AML-193 (cell line): ENCODE measurements at regions not wholly inside any gene's neighbourhood (a gene's known extent, or its start where the extent isn't known, plus 50 kb on each side); places are given as distances from the start of the nearest gene placed in this dataset.

ENCODE experiments used
- DNase-seq, 2 experiments: peaks; one replicate each; lab custom pipeline; 2025; lab: John Stamatoyannopoulos, UW

DNA sequence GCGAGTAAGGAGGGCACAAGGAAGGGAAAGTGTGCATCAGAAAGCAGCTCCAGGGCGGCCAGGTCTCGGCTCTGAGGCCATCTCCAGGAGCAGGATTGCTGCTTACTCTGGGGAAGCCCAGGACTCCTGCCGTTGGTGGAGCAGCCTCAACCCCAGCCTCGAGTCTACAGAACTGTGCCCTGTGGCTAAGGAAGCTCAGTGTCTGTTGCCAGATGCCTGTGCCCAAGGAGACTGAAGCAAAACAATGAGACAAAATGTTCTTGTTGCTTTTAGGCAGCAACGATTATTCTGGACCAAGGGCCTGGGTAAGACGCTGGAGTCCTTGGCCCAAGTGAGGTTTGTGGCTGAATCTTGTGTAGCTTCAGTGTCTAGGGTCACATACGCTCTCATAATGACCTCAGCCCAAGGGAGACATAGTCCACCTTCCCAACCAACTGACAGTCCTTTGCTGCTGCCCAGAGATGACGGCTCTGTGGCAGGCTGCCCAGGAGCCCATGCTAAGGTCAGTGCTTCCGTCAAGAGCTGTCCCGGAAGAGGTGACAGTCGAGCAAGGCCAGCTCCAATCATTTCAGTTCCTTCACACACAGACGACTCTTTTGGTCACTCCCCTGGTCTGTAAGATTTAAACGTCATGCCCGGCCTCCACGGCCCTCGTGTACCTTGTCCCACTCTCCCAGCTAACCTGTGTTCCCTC is 223.8 kb downstream of the TTC32 start:
- no peak for DNase-seq

DNA sequence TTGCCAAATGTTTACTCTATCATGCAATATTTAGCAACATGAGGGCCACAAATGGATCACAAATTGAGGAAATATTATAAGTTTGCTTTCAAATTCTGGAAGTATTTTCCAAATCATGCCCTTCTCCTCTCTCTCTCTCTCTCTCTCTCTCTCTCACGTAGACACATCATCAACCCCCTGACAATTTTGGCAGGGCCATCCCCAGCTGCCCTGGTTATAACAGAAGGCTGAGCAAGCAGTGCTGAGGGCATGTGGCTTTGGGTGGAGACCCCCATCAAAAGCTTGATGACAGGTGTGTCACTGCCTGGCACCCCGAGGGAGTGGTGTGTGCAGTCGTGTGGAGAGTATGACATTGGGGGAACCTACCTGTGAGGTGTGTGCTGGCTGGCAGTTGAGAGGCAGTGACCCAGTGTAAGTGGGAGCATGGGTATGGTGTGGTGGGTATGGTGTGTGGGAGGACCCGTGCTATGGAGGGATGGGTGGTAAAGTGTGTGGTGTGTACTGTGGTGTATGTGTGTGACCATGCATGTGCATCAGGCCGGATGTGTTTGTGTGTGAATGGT is 224.5 kb downstream of the TTC32 start:
- no peak for DNase-seq

DNA sequence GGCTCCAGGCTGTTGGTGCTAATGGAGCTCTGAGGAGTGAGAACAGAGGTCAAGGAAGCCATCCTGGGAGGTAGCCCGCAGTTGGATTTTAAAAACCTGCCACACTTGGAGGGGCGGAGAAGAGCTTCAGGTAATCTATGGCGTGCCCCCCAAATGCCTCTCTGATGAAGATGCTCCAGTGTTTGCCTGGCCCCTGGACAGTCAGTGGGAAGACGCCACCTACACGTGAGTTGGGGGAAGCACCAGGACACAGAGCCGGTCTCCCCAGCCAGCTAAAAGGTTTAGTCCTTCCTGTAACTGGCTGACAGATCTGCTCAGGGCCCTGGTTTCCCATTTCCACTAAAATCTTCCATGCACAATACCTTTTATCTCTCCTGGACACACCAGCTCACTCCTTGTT is 225.0 kb downstream of the TTC32 start:
- DNase-seq, result no peak

DNA sequence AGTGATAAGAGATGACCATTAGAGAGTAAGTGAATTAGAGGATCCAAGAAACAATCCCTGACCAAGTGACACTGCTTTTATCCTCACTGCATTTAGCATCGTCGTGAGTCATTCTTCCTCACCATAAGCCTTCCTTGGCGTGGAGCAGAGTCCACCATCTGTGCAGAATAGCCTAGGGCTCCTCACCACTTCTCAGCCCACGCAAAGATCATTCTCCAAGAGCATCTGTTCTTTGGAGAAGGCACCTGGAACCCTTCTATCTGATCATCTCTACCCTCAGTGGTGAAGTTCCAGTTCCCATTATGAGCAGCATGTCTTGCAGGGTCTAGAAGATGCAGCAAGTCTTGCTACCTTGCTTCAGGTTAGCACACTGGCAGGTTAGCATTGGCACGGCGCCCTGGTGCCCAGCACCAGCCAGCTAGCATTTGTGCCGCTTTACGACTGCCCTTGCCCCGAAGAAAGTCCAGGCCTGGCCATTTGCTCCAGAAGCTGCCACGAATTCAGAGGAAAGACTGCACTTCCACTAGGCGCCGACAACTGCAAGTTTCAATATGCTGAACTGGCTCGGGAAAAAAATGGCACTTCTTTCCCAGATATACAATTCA is 225.8 kb downstream of the TTC32 start:
- DNase-seq, result no peak

DNA sequence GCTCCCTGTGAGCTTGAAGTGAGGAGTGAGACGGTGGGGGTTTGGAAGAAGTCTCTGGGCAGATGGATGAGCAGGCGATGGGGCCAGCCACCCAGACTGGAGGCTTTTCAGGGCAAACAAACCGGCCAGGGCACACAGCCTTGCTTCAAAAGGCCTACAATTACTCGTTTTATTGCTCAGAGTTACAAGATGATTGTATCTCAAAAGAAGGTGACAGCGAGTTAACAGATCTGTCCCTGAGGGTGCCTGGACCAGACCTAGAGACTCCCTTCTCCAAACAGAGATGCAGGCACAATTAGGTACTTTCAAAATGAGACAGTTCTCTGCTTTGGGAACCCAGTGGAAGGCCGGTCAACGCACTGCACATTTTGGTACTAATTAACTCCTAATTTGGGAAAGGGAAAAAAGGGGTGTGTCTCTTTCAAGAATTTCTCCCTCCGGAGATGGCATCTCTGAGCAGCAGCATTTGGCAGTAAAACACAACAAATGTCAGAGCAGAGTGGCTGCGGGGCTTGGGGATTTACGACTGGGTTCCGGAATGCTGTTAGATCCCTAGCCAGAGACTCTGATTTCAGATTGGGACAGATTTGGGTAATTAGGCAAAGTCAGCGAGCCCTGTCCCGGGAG is 226.7 kb downstream of the TTC32 start:
- no peak for DNase-seq

DNA sequence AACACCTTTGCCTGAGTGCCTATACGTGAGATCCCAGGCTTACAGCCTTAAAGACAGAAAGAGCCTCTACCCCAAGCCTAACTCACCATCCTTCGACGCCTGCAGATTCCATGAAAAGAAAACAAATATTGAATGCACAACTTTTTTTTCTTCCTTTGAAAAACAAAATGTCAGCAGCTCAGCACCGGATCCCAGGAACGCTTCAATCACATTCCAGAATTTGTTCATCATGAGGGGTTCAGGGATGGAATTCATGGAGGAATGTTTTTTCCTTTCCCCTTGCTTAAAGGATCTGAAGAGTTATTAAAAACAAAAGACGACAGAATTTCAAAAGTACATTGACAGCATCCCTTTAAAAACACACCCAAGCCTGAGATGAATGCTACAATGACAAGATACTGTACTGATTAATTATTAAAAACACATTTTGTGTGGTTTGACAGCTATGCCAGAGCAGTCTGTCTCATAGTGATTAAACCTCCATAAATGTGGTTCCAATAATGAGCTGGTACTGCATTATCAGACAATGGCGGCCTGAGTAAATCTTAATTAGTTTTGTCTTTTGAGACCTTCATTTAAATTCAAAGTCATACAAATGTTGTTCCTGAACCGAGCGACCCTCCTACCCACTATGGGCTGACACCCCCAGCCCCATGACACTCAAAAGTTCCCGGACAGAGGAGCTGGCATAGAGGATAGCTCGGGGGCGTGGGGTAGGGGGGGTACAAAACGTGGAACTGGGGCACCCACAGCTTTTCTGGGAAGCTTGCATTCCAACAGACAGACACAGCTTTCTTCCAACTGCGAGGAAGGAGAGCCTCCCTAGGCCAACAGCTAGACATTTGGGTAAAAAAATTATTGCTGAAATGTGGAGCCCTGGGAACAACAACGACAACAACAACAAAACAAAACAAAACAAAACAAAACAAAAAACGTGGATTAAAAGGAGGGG is 227.5 kb downstream of the TTC32 start:
- DNase-seq, result no peak

DNA sequence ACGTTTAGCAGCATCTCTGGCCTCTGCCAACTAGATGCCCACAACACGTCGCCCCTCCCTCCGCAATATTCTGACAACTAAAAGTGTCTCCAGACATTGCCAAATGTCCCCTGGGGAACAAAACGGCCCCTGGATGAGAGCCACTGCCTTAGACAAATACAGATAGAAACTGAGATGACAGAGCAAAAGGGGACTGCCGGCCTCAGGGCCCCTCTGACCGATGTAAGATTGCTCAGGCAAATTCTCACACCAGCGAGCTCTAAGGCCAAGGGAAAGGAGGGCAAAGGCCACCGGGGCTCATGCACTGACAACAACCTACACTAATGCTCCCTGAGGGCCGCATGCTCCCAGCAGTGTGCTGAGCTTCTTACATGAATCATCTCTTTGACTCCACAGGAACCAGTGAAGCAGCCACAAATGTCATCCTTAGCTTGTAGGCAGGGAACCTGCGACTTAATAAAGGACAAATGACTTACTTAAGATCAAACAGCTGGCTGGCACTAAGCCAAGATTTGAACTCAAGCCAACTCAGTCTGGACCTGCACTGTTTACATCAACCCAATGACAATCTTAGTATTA is 228.5 kb downstream of the TTC32 start:
- no peak for DNase-seq

DNA sequence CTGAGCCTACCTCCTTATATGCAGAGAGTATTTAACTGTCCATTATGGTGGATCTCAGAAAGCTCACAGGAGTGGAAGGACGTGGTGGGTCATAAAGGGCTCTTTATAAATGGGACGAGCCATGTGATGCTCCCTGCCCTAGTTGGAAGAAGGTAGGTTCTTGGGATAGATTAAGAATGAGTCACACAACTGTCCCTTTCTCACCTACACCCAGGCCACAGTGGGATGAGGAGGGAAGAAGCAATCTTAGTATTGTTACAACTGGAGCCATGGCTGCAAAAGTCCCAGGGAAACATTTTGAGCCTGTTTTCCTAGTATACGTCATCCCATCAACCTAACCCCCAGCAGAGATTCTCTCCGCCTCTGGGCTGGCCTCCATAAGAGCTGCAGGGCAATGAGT is 229.9 kb downstream of the TTC32 start:
- no peak for DNase-seq

DNA sequence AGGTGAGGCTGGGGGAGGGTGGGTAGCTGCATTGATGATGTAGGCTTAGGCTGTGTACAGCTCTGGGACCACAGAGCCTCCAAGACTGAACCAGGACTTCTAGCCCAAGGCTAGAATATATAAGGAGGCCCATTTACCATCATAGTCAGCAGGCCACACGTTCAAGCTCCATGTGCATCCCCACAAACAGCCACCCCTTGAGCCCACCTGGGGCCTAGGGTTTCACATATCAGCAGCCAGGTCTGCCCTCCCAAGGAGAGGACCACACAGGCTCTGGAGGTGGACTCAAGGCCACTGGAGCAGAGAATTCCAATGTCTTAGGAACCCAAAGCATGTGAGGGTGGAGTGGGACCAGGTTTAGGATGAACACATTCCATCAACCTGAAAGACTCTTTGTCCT is 230.5 kb downstream of the TTC32 start:
- no peak for DNase-seq

DNA sequence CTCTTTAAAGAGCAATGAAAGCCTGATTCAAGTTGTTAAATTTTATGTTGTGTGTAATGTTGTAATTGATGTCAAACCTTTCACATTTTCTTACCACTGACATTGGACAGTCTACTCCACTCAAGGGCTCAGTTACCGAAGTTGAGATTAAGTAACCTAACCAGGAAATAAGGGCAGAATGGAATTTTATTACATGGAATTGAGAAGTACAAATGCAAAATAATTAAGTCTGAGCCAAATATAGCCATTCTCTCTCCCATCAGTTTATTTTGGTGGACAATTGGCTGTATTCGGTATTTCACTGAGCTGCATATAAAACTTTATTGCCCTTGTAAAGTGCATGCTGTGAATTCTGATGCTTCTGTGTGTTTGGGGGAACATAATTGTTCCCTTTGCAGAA is 231.5 kb downstream of the TTC32 start:
- no peak for DNase-seq

DNA sequence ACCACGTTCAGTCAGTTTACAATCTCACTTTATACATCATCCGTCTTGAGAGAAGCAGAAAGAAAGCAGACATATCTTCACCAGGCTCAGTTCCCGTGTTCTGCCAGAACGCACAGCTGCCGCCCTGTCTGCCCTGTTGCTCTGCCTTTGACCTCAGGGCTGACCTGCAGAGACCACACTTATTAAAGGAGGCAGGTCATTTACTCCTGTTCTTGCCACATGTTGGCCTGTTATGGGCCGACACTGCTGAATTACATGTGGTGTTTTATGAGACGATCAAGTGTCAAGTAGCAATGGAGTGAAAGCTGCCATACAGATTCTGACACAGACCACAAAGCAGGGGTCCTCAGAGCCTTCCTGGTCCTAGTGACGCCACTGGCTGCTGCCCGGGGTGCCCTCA is 232.2 kb downstream of the TTC32 start:
- no peak for DNase-seq

DNA sequence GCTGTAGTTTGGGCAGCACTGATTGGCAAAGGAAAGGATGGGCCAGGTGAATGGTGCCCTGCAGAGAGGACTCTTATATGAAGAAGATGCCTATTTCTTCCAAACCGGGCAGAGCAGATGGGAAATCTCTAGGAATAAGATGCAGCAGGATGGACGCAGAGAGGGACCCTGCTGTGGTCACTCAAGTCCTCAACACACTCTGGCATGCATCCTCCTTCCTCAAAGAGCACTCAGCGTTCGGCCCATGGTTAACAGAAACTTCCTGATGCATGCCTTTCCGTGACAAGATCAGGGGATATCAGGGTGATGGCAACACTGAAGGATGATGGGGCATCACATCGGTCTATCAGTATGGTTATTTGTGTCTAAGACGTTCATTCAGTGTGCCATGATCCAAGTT is 232.7 kb downstream of the TTC32 start:
- DNase-seq, result no peak

DNA sequence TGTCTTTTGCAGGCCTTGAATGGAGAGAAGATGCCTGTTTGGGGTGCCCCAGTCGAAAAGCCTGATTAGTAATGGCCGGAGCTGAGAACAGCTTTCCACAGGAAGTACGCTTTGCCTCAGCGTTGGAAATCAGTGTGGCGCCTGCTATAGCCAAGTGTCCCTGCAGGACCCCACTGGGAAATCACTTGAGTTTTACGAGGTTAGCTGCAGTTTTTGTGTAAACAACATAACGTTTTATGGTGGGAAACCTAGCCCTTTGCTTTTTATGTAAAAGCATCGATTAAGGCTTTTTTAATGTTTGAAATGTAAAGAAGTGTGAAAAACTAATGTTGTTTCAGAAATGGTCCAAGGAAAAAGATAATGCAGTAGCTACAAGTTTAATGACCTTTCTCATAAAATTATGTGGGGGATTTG is 234.2 kb downstream of the TTC32 start:
- no peak for DNase-seq

DNA sequence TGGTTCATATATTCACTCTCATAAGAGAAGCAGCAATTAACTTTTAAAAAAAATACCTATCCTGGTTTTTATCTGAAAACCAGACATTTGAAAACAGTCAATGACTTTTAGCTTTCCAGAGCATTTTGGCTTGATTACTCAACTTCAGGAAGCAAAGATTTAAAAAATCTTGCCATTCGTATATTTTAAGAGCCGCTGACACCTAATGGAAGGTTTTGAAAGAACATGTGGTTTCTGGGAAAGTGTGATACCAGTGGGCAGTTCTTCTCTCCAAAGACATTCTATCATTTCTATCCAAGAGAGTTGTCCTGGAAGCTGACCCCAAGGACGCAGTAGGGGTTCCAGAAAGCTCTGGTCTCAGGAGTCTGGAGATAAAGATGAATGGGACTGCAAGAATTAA is 234.7 kb downstream of the TTC32 start:
- no peak for DNase-seq

DNA sequence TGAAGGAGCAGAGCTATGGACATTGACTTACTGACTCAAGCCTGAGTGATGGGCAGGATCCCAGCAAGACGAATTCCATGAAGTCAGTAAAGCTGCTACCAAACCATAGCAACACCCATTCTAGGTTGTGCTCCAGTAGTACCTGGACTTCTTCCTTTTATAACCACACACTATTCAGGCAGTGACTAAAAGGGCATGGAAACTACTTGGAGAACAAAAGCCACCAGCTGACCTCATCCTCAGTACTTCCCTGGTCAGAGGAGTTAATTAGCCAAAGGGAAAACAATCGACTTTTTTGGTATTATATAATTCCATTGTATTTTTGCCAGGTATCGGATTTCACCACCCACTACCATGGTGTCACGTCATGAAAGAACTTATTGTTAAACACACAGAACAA is 237.1 kb downstream of the TTC32 start:
- DNase-seq, result no peak

DNA sequence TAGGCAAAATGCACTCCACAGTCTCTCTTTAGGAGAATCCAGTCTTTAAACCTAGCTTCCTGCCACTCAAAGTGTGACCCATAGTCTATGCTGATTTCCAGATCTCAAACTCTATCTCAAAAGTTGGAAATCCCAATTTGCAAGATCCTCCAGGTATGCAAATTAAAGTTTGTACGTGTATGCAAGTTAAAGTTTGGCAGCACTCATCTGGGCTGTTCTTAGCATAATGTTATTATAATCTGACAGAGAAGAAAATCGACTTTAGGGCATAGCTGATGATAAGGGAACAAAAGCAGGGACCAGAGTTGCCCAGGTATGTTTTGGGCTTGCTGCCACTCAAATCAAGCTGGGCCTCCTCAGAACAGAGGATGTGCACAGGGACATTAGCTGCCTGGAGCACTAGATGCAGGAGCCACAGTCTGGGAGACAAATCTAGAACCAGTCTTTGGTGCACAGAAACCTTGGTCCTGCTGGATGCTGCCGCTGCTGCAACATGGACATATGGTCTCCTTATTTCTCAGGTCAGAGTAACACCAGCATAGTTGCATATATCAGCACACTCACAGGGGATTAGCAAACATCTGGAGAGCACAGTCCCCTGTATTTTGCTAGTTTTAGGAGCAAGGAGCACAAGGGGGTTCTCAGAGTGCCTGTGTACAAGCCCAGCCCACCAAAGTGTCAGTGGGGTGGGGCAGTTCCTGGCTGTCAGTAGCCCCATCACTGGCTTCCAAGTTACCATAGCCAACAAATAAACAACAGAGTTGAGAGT is 242.6 kb downstream of the TTC32 start:
- DNase-seq, result no peak

DNA sequence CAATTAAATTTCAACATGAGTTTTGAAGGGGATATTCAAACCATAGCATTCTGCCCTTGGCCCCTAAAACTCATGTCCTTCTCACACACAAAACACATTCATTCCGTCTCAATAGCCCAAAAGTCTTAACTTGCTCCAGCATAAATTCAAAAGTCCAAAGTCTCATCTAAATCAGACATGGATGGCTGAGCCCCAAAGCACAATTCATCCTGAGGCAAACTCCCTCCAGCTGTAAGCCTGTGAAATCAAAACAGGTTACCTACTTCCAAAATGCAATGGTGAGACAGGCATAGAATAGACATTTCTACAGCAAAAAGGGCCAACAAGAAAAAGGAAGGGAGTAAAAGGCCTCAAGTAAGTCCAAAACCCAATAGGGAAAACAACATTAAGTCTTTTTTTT is 245.8 kb downstream of the TTC32 start:
- no peak for DNase-seq

DNA sequence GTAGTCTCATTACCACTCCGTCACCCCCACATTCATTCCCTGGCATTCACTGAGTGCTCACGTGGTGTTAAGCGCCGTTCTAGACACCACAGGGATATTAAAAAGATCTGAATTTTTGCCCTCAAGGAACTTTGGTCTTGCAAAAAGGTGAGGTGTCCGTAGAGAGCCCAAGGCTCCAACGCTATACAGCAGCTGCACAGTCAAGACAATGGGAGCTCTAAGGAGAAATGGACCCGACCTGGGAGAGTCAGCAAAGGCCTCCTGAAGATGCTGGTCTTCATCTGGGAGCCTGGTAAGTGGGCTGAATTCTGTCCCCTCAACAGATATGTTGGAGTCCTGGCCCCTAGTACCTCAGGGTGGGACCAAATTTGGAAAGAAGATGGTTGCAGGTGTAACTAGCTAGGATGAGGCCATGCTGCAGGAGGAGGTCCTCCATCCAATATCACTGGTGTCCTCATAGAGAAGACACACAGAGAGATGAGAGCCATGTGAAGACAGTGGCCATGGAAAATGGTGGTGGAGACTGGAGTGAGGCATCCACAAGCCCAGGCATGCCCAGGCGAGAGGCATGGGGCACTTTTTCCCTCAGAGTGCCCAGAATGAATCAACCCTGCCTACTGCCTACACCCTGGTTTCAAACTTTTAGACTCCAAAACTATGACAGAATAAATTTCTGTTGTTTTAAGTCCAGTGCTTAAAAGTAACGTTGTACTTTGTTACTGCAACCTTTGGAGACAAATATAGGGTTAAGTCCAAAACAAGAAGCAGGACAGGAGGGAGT is 247.3 kb downstream of the TTC32 start:
- DNase-seq, result no peak

DNA sequence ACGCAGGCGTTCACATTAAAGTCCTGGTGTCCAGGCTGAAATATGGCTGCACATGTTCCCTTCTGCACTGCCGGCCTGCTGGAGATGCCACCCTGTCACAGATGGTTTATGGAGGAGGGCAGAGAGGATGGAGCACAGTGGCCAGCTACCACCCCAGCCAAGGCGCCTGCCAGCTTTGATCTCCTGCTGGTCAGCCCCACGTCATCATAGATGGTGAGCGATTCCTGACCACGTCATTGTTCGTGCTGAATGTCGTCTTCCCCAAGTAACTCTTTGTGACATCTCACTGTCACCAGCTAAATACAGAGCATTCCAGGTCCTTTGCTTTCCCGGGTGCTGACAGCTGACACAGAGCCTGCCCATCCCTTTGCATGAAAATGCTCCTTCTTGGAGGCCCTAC is 248.3 kb downstream of the TTC32 start:
- DNase-seq, result no peak

DNA sequence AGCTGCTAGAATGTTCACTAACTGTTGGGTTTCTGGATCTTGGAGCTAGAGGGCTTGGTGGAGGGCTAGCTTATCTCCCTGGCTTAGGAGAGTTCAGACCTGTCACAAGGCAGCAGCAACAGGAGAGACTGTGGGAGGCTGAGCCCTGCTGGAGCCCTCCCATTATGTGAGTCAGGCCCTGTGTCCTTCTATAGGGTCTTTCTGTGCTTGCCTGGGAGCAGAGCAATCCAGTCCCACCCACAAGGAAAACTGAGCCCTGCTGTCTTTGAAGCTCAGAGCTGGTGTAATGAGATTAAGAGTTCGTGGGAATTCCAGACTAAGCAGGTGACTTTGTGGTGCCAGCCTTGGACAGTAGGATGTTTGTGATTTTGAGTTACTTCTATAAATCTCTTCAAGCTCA is 249.0 kb downstream of the TTC32 start:
- DNase-seq, result no peak
